GM12892 (cell line): ENCODE measurements at regions not wholly inside any gene's neighbourhood (a gene's known extent, or its start where the extent isn't known, plus 50 kb on each side); places are given as distances from the start of the nearest gene placed in this dataset.
"Not testable (repeated sequence)": the region's sequence is repeated elsewhere in the genome, so short reads cannot be mapped to it uniquely, and the experiment has no call there.

ENCODE experiments used
- POLR2A ChIP-seq: IDR thresholded peaks from 2 replicates; pipeline ENCODE4 v1.6.1; 2011; ENCODE audit warnings: low read depth, low read length, control low read depth
- POLR2AphosphoS5 ChIP-seq: IDR thresholded peaks from 2 replicates; pipeline ENCODE4 v1.6.1; 2011; ENCODE audit warnings: low read depth, low read length, control low read depth
- TAF1 ChIP-seq: IDR thresholded peaks from 2 replicates; pipeline ENCODE4 v1.6.1; 2011; ENCODE audit warnings: low read depth, mild to moderate bottlenecking, control low read depth, low read length, borderline replicate concordance

- TF ChIP-seq TAF1, POLR2A, POLR2AphosphoS5: not testable (repeated sequence)
Measured at GRCh38 chr9:115692868-115693267, 460.7 kb upstream of the PAPPA start.
